Upper lobe of right lung (tissue), 1 donor: ENCODE measurements at regions not wholly inside any gene's neighbourhood (a gene's known extent, or its start where the extent isn't known, plus 50 kb on each side); places are given as distances from the start of the nearest gene placed in this dataset.

ENCODE experiments used
- ATAC-seq: fragments of 200-7000 bp; cut with Tn5 transposase; one replicate; pipeline ENCODE4 v1.9.1; 2020; ENCODE audit warnings: mild to moderate bottlenecking, moderate library complexity
- DNase-seq: peaks from one replicate; pipeline ENCODE4 v3.0.0-alpha.2; 2020
- H3K27ac ChIP-seq: fragments of 200-600 bp; one replicate; pipeline ENCODE4 v1.8.0; 2022
- H3K27me3 ChIP-seq: fragments of 200-600 bp; one replicate; pipeline ENCODE4 v1.8.0; 2022; ENCODE audit warnings: mild to moderate bottlenecking
- H3K36me3 ChIP-seq: fragments of 200-600 bp; one replicate; pipeline ENCODE4 v1.8.0; 2022
- H3K4me1 ChIP-seq: fragments of 200-600 bp; one replicate; pipeline ENCODE4 v1.8.0; 2022
- H3K4me3 ChIP-seq: fragments of 200-600 bp; one replicate; pipeline ENCODE4 v1.8.0; 2022; ENCODE audit warnings: mild to moderate bottlenecking
- H3K9me3 ChIP-seq: fragments of 200-600 bp; one replicate; pipeline ENCODE4 v1.8.0; 2022
- intact Hi-C: fragments of 100-400 bp; cut with DNase I; formaldehyde crosslinking; loops from one replicate; pipeline ENCODE4 v1.11.0; 2022
- TF ChIP-seq, protein P1 (sequence below): fragments of 200-600 bp; IDR thresholded peaks from one replicate; pipeline ENCODE4 v1.8.0; 2022; ENCODE audit warnings: antibody characterized with exemption
- donor health status: DM: no; HTN: yes; CAD: no; lungs with severe emphysema.

DNA sequence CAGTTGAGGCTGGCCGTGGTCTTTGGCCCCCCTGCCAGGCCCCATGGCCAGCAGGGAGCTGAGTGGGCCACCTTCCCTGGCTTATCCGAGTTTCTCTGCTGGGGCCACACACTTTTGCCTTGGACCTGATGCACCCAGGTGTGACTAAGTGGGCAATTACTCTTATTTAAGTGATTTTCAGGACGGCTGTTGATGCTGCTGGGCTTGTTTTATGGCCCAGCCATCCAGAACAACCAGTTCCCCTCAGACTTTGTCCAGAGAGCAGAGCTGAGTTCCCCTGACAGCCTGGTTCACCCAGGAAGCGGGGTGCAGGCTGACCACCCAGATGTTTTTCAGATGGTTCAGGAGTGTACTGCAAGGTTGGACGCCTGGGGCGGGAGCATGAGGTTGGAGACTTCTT lies 68.8 kb downstream of the GLI2 start:
- H3K36me3 ChIP-seq, result no peaks in the 10 kb centered on the region
- no peak for ATAC-seq
- TF ChIP-seq, protein P1, sequence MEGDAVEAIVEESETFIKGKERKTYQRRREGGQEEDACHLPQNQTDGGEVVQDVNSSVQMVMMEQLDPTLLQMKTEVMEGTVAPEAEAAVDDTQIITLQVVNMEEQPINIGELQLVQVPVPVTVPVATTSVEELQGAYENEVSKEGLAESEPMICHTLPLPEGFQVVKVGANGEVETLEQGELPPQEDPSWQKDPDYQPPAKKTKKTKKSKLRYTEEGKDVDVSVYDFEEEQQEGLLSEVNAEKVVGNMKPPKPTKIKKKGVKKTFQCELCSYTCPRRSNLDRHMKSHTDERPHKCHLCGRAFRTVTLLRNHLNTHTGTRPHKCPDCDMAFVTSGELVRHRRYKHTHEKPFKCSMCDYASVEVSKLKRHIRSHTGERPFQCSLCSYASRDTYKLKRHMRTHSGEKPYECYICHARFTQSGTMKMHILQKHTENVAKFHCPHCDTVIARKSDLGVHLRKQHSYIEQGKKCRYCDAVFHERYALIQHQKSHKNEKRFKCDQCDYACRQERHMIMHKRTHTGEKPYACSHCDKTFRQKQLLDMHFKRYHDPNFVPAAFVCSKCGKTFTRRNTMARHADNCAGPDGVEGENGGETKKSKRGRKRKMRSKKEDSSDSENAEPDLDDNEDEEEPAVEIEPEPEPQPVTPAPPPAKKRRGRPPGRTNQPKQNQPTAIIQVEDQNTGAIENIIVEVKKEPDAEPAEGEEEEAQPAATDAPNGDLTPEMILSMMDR, result no peak
- H3K4me1 ChIP-seq, result peaks cover 10% of the 10 kb centered on the region
- no peaks in the 10 kb centered on the region for H3K27me3 ChIP-seq
- intact Hi-C loops, result no loop called here
- H3K27ac ChIP-seq, result no peak overlapping the region
- H3K9me3 ChIP-seq, result no peaks in the 10 kb centered on the region
- DNase-seq, result no peak
- no peak overlapping the region for H3K4me3 ChIP-seq

DNA sequence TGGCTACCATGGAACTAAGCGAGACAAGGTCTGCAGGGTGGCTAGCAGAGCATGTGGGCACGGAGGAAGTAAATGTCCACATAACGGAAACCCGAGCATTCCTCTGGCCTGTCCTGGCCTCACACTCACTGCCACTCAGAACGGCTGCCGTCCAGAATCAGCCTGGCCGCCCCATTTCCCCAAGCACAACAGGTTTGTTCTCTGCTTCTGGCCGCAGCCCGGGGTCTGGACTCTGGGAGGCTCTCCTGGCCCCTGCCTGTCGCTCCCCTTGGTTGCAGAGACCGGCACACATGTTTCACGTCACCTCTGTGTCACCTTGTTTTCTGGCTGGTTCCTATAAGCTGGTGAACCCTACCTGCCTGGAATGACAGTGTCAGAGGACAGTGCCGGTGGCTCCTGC lies 69.3 kb downstream of the GLI2 start:
- peaks cover 10% of the 10 kb centered on the region for H3K4me1 ChIP-seq
- no peaks in the 10 kb centered on the region for H3K27me3 ChIP-seq
- intact Hi-C loops, result no loop called here
- no peaks in the 10 kb centered on the region for H3K9me3 ChIP-seq
- no peak overlapping the region for H3K4me3 ChIP-seq
- DNase-seq, result no peak
- H3K36me3 ChIP-seq, result no peaks in the 10 kb centered on the region
- ATAC-seq, result no peak
- TF ChIP-seq, protein P1, result no peak
- no peak overlapping the region for H3K27ac ChIP-seq

DNA sequence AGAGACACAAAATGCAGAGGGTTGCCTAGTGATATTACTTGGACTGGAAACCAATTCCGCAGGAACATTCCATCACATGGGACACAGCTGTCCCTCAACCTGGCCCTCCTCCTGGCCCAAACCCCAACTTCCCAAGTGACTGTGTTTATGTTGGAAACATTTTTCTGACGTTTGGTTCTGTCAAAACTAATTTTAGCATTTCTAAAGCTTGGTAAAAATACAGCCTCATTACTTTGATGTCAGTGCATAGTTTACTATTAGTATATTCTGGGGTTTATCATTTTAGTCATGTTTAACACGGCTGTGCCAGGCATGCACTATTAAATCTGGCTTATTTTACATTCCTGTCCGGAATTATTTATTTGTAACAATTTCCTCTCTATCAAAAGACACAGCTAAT lies 69.9 kb downstream of the GLI2 start:
- intact Hi-C loops, result no loop called here
- TF ChIP-seq, protein P1, result no peak
- DNase-seq (no peak), ATAC-seq (no peak)
- no peaks in the 10 kb centered on the region for H3K36me3 ChIP-seq
- H3K4me3 ChIP-seq, result no peak overlapping the region
- no peak overlapping the region for H3K27ac ChIP-seq
- no peaks in the 10 kb centered on the region for H3K9me3 ChIP-seq
- H3K4me1 ChIP-seq, result peaks cover 10% of the 10 kb centered on the region
- no peaks in the 10 kb centered on the region for H3K27me3 ChIP-seq

DNA sequence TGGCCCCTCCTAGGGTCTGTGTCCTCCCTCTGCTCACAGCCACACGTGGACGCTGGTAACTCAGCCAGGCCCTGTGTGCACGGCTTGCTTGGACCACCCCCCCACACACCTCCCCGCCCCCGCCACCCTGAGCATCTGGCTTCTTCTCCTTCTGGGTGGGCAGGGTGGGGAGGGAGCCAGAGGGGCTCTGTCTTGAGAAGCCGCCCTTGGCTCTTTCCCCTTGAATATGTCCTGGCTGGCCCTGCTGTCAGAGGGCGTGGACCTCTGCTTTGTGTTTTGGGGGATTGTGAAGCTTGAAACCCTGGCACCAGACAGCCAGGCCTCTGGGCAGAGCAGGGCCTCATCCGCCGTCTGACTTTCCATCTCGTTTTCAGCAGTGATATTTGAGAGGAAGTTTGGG lies 72.1 kb downstream of the GLI2 start:
- TF ChIP-seq, protein P1, result no peak
- ATAC-seq (no peak), DNase-seq (no peak)
- no peaks in the 10 kb centered on the region for H3K9me3 ChIP-seq
- peaks cover 10% of the 10 kb centered on the region for H3K4me1 ChIP-seq
- no peak overlapping the region for H3K4me3 ChIP-seq
- intact Hi-C loops, result no loop called here
- no peaks in the 10 kb centered on the region for H3K36me3 ChIP-seq
- no peaks in the 10 kb centered on the region for H3K27me3 ChIP-seq
- H3K27ac ChIP-seq, result no peak overlapping the region

DNA sequence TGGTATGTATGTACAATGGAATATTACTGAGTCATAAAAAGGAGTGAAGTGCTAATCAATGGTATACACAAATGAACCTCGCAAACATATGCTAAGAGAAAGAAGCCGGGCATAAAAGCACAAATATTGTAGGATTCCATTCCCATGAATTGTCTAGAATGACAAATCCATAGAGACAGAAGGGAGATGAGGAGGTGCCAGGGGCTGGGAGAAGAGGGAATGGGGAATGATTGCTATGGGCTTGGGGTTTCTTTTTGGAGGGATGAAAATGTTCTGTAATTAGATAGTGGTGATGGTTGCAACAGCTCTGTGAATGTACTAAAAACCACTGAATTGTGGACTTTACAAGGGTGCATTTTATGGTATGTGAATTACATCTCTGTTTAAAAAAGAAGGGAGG lies 73.5 kb downstream of the GLI2 start:
- TF ChIP-seq, protein P1, result no peak
- DNase-seq, result no peak
- Histone ChIP-seq H3K9me3 (no peaks in the 10 kb centered on the region), H3K27me3 (no peaks in the 10 kb centered on the region), H3K4me3 (no peak overlapping the region), H3K27ac (no peak overlapping the region), H3K36me3 (no peaks in the 10 kb centered on the region), H3K4me1 (peaks cover 10% of the 10 kb centered on the region)
- intact Hi-C loops, result no loop called here
- ATAC-seq, result no peak
